CD14-positive monocyte (primary cell): ENCODE measurements at regions not wholly inside any gene's neighbourhood (a gene's known extent, or its start where the extent isn't known, plus 50 kb on each side); places are given as distances from the start of the nearest gene placed in this dataset.

Source experiments
- DNase-seq, 3 donors: peaks; one replicate each; pipeline ENCODE4 v3.0.0-alpha.2; 2011 to 2022
- H2AFZ ChIP-seq: 2 replicates; pipeline ENCODE4 v1.6.0; 2012; ENCODE audit warnings: mild to moderate bottlenecking, low read depth, low read length, inconsistent platforms; ENCODE audit not compliant: insufficient read depth, poor library complexity, severe bottlenecking
- H3K27ac ChIP-seq, 2 donors: 1 replicate in 1 of 2; 2 replicates in 1 of 2; pipeline ENCODE4 v1.5.1; 2012 to 2013; ENCODE audit warnings: low read length in 2 of 2, control low read depth in 1 of 2, inconsistent platforms in 1 of 2, low read depth in 1 of 2, mild to moderate bottlenecking in 1 of 2
- H3K27me3 ChIP-seq, 2 donors: one replicate each; pipeline versions ENCODE4 v1.6.0 to v1.6.1; 2011 to 2013; ENCODE audit warnings: low read length in 2 of 2; ENCODE audit not compliant: control insufficient read depth in 2 of 2, insufficient read depth in 2 of 2
- H3K36me3 ChIP-seq, 2 donors: replicated peaks in 1 of 2; 1 replicate in 1 of 2; 2 replicates in 1 of 2; pipeline versions ENCODE4 v1.5.1 to v1.6.1; 2012 to 2013; ENCODE audit warnings: low read length in 2 of 2, control low read depth in 1 of 2, inconsistent platforms in 1 of 2, mild to moderate bottlenecking in 1 of 2; ENCODE audit not compliant: insufficient read depth in 2 of 2, control insufficient read depth in 1 of 2
- H3K4me1 ChIP-seq, 2 donors: 1 replicate in 1 of 2; 2 replicates in 1 of 2; pipeline versions ENCODE4 v1.5.1 to v1.6.1; 2012 to 2013; ENCODE audit warnings: low read length in 2 of 2, control low read depth in 1 of 2, inconsistent platforms in 1 of 2, mild to moderate bottlenecking in 1 of 2, moderate library complexity in 1 of 2; ENCODE audit not compliant: insufficient read depth in 2 of 2, control insufficient read depth in 1 of 2
- H3K4me2 ChIP-seq: replicated peaks from 2 replicates; pipeline ENCODE3; 2012; ENCODE audit warnings: low read length, moderate library complexity, mild to moderate bottlenecking; ENCODE audit not compliant: poor library complexity, severe bottlenecking; ENCODE audit errors: extremely low read depth
- H3K4me3 ChIP-seq, 3 experiments: fragments of 200-600 bp in 1 of 3; sonication (generic) in 1 of 3; replicated peaks in 1 of 3; 1 replicate in 2 of 3; 2 replicates in 1 of 3; pipeline ENCODE4 v1.5.1; 2011 to 2013; ENCODE audit warnings: low read length in 3 of 3, mild to moderate bottlenecking in 3 of 3, control low read depth in 2 of 3, low read depth in 2 of 3, inconsistent platforms in 1 of 3, moderate library complexity in 1 of 3
- H3K79me2 ChIP-seq: 2 replicates; pipeline ENCODE4 v1.6.0; 2012; ENCODE audit warnings: mild to moderate bottlenecking, control low read depth, inconsistent platforms, low read length, moderate library complexity; ENCODE audit not compliant: insufficient read depth
- H3K9ac ChIP-seq: 2 replicates; pipeline ENCODE4 v1.6.0; 2017; ENCODE audit warnings: low read length, mild to moderate bottlenecking; ENCODE audit not compliant: insufficient read depth, poor library complexity, severe bottlenecking
- H3K9me3 ChIP-seq, 2 donors: replicated peaks in 1 of 2; 1 replicate in 1 of 2; 2 replicates in 1 of 2; pipeline versions ENCODE4 v1.5.1 to v1.6.1; 2012 to 2013; ENCODE audit warnings: low read length in 2 of 2, control low read depth in 1 of 2; ENCODE audit not compliant: control insufficient read depth in 1 of 2, insufficient read depth in 1 of 2
- H4K20me1 ChIP-seq: 2 replicates; pipeline ENCODE4 v1.6.0; 2012; ENCODE audit warnings: mild to moderate bottlenecking, low read length, control low read depth, moderate library complexity; ENCODE audit not compliant: insufficient read depth
- H3K27ac Mint-ChIP-seq, 7 donors: one replicate each; pipeline ENCODE4 v1.8.0; 2020; ENCODE audit warnings: mild to moderate bottlenecking in 7 of 7, mixed read lengths in 7 of 7, moderate library complexity in 6 of 7, inconsistent platforms in 2 of 7
- H3K27me3 Mint-ChIP-seq, 3 donors: one replicate each; pipeline ENCODE4 v1.8.0; 2021 to 2022; ENCODE audit warnings: low read depth in 3 of 3, mild to moderate bottlenecking in 3 of 3, mixed read lengths in 3 of 3, moderate library complexity in 3 of 3, inconsistent platforms in 1 of 3
- H3K36me3 Mint-ChIP-seq, 2 donors: one replicate each; pipeline ENCODE4 v1.8.0; 2020; ENCODE audit warnings: mixed read lengths in 2 of 2, inconsistent platforms in 1 of 2, mild to moderate bottlenecking in 1 of 2
- H3K4me1 Mint-ChIP-seq: one replicate; pipeline ENCODE4 v1.8.0; 2020; ENCODE audit warnings: mild to moderate bottlenecking, mixed read lengths
- H3K4me3 Mint-ChIP-seq, 2 donors: one replicate each; pipeline ENCODE4 v1.8.0; 2020; ENCODE audit warnings: mild to moderate bottlenecking in 2 of 2, mixed read lengths in 2 of 2, moderate library complexity in 1 of 2
- H3K9me3 Mint-ChIP-seq, 7 donors: one replicate each; pipeline ENCODE4 v1.8.0; 2020 to 2022; ENCODE audit warnings: mixed read lengths in 7 of 7, mild to moderate bottlenecking in 6 of 7, moderate library complexity in 6 of 7, inconsistent platforms in 2 of 7
- CTCF ChIP-seq: fragments of 200-600 bp; IDR thresholded peaks from one replicate; pipeline ENCODE4 v1.8.0; 2022; ENCODE audit warnings: antibody characterized with exemption, mild to moderate bottlenecking
- WGBS: methylation state at CpG from one replicate; pipeline ENCODE4 v1.1.5; 2013; ENCODE audit warnings: missing lambda C conversion rate; ENCODE audit not compliant: insufficient coverage; 5-methylcytosine and 5-hydroxymethylcytosine counted together
- intact Hi-C, 2 donors: fragments of 100-400 bp; cut with micrococcal nuclease; formaldehyde crosslinking; loops; one replicate each; pipeline versions ENCODE4 v1.15.0 to v1.15.1; 2023

- DNase-seq = no peak
- intact Hi-C loops = no loop called here
- H3K36me3 ChIP-seq = no peaks in the 10 kb centered on the region
- Mint-ChIP-seq H3K36me3 (no peaks in the 10 kb centered on the region), H3K4me3 (no peak overlapping the region), H3K27me3 (no peaks in the 10 kb centered on the region), H3K9me3 (peaks cover 2 to 27% (median 16%) of the 10 kb centered on the region in 7 donors), H3K27ac (no peak overlapping the region), H3K4me1 (no peaks in the 10 kb centered on the region)
- H3K27ac ChIP-seq = no peak overlapping the region
- no peaks in the 10 kb centered on the region for H3K79me2 ChIP-seq
- no peak overlapping the region for H2AFZ ChIP-seq
- no peak for TF ChIP-seq CTCF
- no peaks in the 10 kb centered on the region for H3K4me1 ChIP-seq
- H3K4me3 ChIP-seq = no peak overlapping the region
- H4K20me1 ChIP-seq = no peaks in the 10 kb centered on the region
- H3K4me2 ChIP-seq = no peak overlapping the region
- no peaks in the 10 kb centered on the region for H3K27me3 ChIP-seq
- H3K9me3 ChIP-seq = peaks cover 7 to 12% of the 10 kb centered on the region in 2 donors
- H3K9ac ChIP-seq = no peak overlapping the region
Measured at GRCh38 chr1:82452096-82452495, 651.4 kb downstream of the ADGRL2 start.

- Histone ChIP-seq H4K20me1 (no peaks in the 10 kb centered on the region), H3K9me3 (peaks cover 7 to 12% of the 10 kb centered on the region in 2 donors), H3K4me1 (no peaks in the 10 kb centered on the region), H3K36me3 (no peaks in the 10 kb centered on the region), H3K4me2 (no peak overlapping the region), H3K9ac (no peak overlapping the region), H3K27ac (no peak overlapping the region), H3K4me3 (no peak overlapping the region), H3K27me3 (no peaks in the 10 kb centered on the region), H2AFZ (no peak overlapping the region), H3K79me2 (no peaks in the 10 kb centered on the region)
- no peak for TF ChIP-seq CTCF
- H3K4me1 Mint-ChIP-seq = no peaks in the 10 kb centered on the region
- peaks cover 2 to 27% (median 16%) of the 10 kb centered on the region in 7 donors for H3K9me3 Mint-ChIP-seq
- H3K27ac Mint-ChIP-seq = no peak overlapping the region
- H3K36me3 Mint-ChIP-seq = no peaks in the 10 kb centered on the region
- no peaks in the 10 kb centered on the region for H3K27me3 Mint-ChIP-seq
- 100% methylated on average over 2 of the region's 2 CpGs for WGBS
- H3K4me3 Mint-ChIP-seq = no peak overlapping the region
- intact Hi-C loops = no loop called here
- DNase-seq = no peak
Measured at GRCh38 chr1:82451191-82451590, 650.5 kb downstream of the ADGRL2 start.
